DND-41 (cell line): ENCODE measurements at regions not wholly inside any gene's neighbourhood (a gene's known extent, or its start where the extent isn't known, plus 50 kb on each side); places are given as distances from the start of the nearest gene placed in this dataset.

Experiments used
- ATAC-seq: fragments of 200-7000 bp; cut with Tn5 transposase; 3 replicates; pipeline ENCODE4 v1.9.1; 2021; ENCODE audit warnings: low read depth; ENCODE audit not compliant: insufficient read depth
- DNase-seq: peaks from one replicate; pipeline ENCODE4 v3.0.0-alpha.2; 2020
- H2AFZ ChIP-seq: 2 replicates; pipeline ENCODE4 v1.6.0; 2012; ENCODE audit warnings: low read depth, low read length
- H3K27ac ChIP-seq: 2 replicates; pipeline ENCODE4 v1.5.1; 2012; ENCODE audit warnings: low read length, inconsistent platforms
- H3K27me3 ChIP-seq: fragments of 200-600 bp; sonication (generic); 2 replicates; pipeline ENCODE4 v1.6.0; 2012; ENCODE audit warnings: low read length, mild to moderate bottlenecking, inconsistent platforms; ENCODE audit not compliant: insufficient read depth, poor library complexity
- H3K36me3 ChIP-seq: 2 replicates; pipeline ENCODE4 v1.5.1; 2012; ENCODE audit warnings: low read length, inconsistent platforms; ENCODE audit not compliant: insufficient read depth
- H3K4me1 ChIP-seq: 2 replicates; pipeline ENCODE4 v1.5.1; 2012; ENCODE audit warnings: mild to moderate bottlenecking, low read length; ENCODE audit not compliant: insufficient read depth
- H3K4me2 ChIP-seq: 2 replicates; pipeline ENCODE4 v1.6.0; 2012; ENCODE audit warnings: mild to moderate bottlenecking, moderate library complexity, low read length, inconsistent platforms; ENCODE audit not compliant: insufficient read depth
- H3K4me3 ChIP-seq, 2 experiments: fragments of 200-600 bp in 1 of 2; shearing (Covaris generic) in 1 of 2; 2 replicates each; pipeline ENCODE4 v1.5.1; 2012 to 2016; ENCODE audit warnings: inconsistent platforms in 2 of 2, low read length in 2 of 2, mild to moderate bottlenecking in 2 of 2, low read depth in 1 of 2, moderate library complexity in 1 of 2
- H3K79me2 ChIP-seq: 2 replicates; pipeline ENCODE4 v1.6.0; 2012; ENCODE audit warnings: low read length, inconsistent platforms; ENCODE audit not compliant: insufficient read depth
- H3K9ac ChIP-seq: 2 replicates; pipeline ENCODE4 v1.6.0; 2012; ENCODE audit warnings: low read depth, mild to moderate bottlenecking, inconsistent platforms, low read length, moderate library complexity
- H3K9me3 ChIP-seq: 2 replicates; pipeline ENCODE4 v1.5.1; 2012; ENCODE audit warnings: low read length, moderate library complexity, mild to moderate bottlenecking, inconsistent platforms; ENCODE audit not compliant: insufficient read depth, severe bottlenecking
- H4K20me1 ChIP-seq: 2 replicates; pipeline ENCODE4 v1.6.0; 2012; ENCODE audit warnings: low read length; ENCODE audit not compliant: insufficient read depth
- CTCF ChIP-seq: IDR thresholded peaks from 2 replicates; pipeline ENCODE4 v1.5.1; 2012; ENCODE audit warnings: borderline replicate concordance, low read length, moderate library complexity, mild to moderate bottlenecking; ENCODE audit not compliant: poor library complexity, severe bottlenecking; ENCODE audit errors: extremely low read depth
- EZH2 ChIP-seq: IDR thresholded peaks from 3 replicates; pipeline ENCODE4 v1.6.1; 2012; ENCODE audit warnings: borderline replicate concordance, low read depth, mild to moderate bottlenecking, moderate library complexity, low read length, inconsistent platforms; ENCODE audit not compliant: severe bottlenecking

DNA sequence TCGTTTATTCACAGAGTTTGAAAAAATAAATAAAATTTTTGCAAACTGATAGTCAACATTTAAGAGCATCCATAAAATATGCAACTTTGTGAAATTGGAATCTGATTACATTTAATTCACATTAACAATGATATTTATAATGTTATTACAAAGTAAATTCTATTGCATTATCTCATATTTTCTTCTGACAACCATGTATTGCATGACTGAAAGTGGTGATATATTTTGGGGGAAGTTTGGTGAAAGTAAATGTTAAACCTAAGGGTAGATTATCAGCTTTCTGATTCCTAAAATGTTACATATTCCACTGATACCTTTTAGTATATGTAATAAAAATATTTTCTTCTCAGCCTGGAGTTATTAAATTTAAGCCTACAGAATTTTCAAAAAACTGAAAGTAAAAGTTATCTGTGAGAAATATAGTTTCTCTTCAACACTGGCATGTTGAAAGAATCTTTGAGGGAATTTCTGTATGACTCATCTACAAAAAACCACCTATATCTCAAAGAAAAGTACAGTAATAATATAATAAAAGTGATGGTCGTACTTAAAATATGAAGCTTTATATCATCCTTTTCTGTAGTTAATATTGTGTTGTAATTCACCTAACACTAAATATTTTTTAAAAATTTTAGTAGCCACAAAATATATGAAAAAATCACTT is 1179.6 kb upstream of the PCDH7 start:
- Histone ChIP-seq H2AFZ (no peak overlapping the region), H3K79me2 (no peaks in the 10 kb centered on the region), H3K4me3 (no peak overlapping the region), H3K27me3 (no peaks in the 10 kb centered on the region), H3K9ac (no peak overlapping the region), H3K27ac (no peak overlapping the region), H3K9me3 (peaks cover 6% of the 10 kb centered on the region), H3K4me1 (no peaks in the 10 kb centered on the region), H3K36me3 (no peaks in the 10 kb centered on the region), H4K20me1 (no peaks in the 10 kb centered on the region), H3K4me2 (no peak overlapping the region)
- ATAC-seq (no peak), DNase-seq (no peak)
- TF ChIP-seq EZH2 (no peak), CTCF (no peak)

- Histone ChIP-seq H3K4me2 (no peak overlapping the region), H3K36me3 (no peaks in the 10 kb centered on the region), H3K9ac (no peak overlapping the region), H4K20me1 (no peaks in the 10 kb centered on the region), H3K4me1 (no peaks in the 10 kb centered on the region), H3K79me2 (no peaks in the 10 kb centered on the region), H3K9me3 (peaks cover 6% of the 10 kb centered on the region), H3K27me3 (no peaks in the 10 kb centered on the region), H3K27ac (no peak overlapping the region), H2AFZ (no peak overlapping the region), H3K4me3 (no peak overlapping the region)
- no peak for TF ChIP-seq EZH2
- no peak for TF ChIP-seq CTCF
- DNase-seq, result no peak
- ATAC-seq, result no peak
Observed at GRCh38 chr4:29541757-29542156, 1178.4 kb upstream of the PCDH7 start.

DNA sequence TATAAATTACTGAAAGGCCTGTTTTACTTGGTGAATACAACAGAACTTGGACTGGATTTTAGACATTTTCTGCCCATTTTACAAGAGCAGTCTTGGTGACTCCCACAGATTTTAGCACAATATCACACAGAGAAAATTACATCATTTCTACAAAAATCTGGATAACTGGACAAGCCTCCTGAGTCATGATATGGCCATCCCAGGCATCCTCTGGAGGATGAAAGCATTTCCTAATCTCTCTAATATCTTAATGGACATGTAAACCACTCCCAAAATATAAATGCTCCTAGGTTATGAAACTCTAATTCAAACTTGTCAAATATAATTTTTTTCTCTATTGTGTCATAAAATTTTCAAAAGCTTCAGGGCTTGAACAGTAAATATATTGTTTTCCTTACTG is 1170.8 kb upstream of the PCDH7 start:
- TF ChIP-seq CTCF, result no peak
- TF ChIP-seq EZH2, result no peak
- Histone ChIP-seq H3K36me3 (no peaks in the 10 kb centered on the region), H3K9me3 (no peaks in the 10 kb centered on the region), H3K4me1 (no peaks in the 10 kb centered on the region), H3K27ac (no peak overlapping the region), H3K79me2 (no peaks in the 10 kb centered on the region), H4K20me1 (no peaks in the 10 kb centered on the region), H3K9ac (no peak overlapping the region), H3K4me3 (no peak overlapping the region), H3K27me3 (no peaks in the 10 kb centered on the region), H2AFZ (no peak overlapping the region), H3K4me2 (no peak overlapping the region)
- no peak for ATAC-seq
- no peak for DNase-seq

DNA sequence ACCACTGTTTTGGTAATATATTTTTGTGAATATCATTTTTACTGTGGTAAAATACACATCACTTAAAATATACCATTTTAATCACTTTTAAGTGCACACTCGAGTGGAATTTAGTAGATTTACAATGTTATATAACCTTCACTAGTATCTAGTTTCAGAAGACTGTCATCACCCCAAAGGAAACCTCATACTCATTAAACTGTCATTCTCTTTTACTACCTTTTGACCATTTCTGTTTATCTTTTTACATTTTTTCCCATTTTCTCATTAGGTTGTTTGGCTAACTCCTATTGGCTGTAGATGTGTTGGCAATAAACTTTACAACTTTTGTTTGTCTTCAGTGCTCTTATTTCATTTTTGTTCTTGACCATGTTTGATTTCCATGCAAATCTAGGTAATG is 1168.3 kb upstream of the PCDH7 start:
- no peak overlapping the region for H3K4me2 ChIP-seq
- TF ChIP-seq EZH2 (no peak), CTCF (no peak)
- H3K79me2 ChIP-seq, result no peaks in the 10 kb centered on the region
- no peaks in the 10 kb centered on the region for H3K36me3 ChIP-seq
- no peak overlapping the region for H3K9ac ChIP-seq
- no peak overlapping the region for H3K4me3 ChIP-seq
- H3K27ac ChIP-seq, result no peak overlapping the region
- no peaks in the 10 kb centered on the region for H3K27me3 ChIP-seq
- no peak for ATAC-seq
- no peaks in the 10 kb centered on the region for H4K20me1 ChIP-seq
- H3K4me1 ChIP-seq, result no peaks in the 10 kb centered on the region
- DNase-seq, result no peak
- H2AFZ ChIP-seq, result no peak overlapping the region
- H3K9me3 ChIP-seq, result no peaks in the 10 kb centered on the region
